PC-3 (cell line): ENCODE measurements at regions not wholly inside any gene's neighbourhood (a gene's known extent, or its start where the extent isn't known, plus 50 kb on each side); places are given as distances from the start of the nearest gene placed in this dataset.

Source experiments
- EZH2phosphoT487 ChIP-seq: fragments of 300-600 bp; sonication (generic); IDR thresholded peaks from 2 replicates; pipeline ENCODE4 v1.6.1; 2018; ENCODE audit warnings: mild to moderate bottlenecking, antibody characterized with exemption, low read length, borderline replicate concordance
- TF ChIP-seq, protein P1 (sequence below): fragments of 300-600 bp; sonication (generic); conservative IDR thresholded peaks from 2 replicates; pipeline ENCODE4 v1.5.1; 2017; ENCODE audit warnings: antibody characterized with exemption, low read depth, mild to moderate bottlenecking, low read length

DNA sequence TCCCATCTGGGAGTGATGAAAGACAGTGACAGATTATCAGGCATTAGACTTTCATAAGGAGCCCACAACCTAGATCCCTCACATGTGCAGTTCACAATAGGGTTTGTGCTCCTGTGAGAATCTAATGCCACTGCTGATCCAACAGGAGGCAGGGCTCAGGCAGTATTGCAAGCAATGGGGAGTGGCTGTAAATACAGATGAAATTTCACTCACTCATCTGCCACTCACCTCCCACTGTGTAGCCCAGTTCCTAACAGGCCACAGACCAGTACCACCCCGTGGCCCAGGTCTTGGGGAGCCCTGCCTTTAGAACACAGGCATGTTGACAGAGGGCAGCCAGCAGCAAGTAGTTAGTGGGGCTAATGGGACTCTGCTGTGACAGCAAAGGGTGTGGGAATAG lies 137.3 kb upstream of the NANOS1 start:
- TF ChIP-seq, protein P1, sequence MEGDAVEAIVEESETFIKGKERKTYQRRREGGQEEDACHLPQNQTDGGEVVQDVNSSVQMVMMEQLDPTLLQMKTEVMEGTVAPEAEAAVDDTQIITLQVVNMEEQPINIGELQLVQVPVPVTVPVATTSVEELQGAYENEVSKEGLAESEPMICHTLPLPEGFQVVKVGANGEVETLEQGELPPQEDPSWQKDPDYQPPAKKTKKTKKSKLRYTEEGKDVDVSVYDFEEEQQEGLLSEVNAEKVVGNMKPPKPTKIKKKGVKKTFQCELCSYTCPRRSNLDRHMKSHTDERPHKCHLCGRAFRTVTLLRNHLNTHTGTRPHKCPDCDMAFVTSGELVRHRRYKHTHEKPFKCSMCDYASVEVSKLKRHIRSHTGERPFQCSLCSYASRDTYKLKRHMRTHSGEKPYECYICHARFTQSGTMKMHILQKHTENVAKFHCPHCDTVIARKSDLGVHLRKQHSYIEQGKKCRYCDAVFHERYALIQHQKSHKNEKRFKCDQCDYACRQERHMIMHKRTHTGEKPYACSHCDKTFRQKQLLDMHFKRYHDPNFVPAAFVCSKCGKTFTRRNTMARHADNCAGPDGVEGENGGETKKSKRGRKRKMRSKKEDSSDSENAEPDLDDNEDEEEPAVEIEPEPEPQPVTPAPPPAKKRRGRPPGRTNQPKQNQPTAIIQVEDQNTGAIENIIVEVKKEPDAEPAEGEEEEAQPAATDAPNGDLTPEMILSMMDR: no peak
- TF ChIP-seq EZH2phosphoT487: no peak
